ENCODE measurements at regions not wholly inside any gene's neighbourhood (a gene's known extent, or its start where the extent isn't known, plus 50 kb on each side); places are given as distances from the start of the nearest gene placed in this dataset.

- TF ChIP-seq JUND (IDR thresholded peaks at IDR 0.05) (no peak), HNF4G (IDR thresholded peaks at IDR 0.05) (no peak), MAX (IDR thresholded peaks at IDR 0.05) (no peak)
Measured at GRCh38 chr2:16525265-16525887, 140.3 kb downstream of the CYRIA start.
